ENCODE measurements at regions not wholly inside any gene's neighbourhood (a gene's known extent, or its start where the extent isn't known, plus 50 kb on each side); places are given as distances from the start of the nearest gene placed in this dataset.

DNA sequence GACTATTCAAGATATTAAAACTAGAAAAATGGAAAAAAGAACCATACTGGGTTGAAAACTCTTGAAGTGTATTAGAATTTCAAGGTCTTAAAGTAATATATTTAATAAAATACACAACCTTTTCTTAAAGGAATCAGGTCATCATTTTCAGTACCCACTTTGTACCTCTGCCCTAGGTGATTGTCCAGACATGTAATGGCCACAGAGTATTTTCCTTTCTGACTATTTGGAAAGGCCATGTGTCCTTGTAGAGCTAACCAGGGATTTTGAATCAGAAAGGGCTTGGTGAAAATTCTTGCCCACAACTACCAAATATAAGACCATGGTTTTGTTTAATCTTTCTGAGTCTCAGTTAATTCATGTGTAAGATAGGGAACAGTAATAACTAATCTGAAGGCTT, 91.4 kb upstream of the MLIP start:
- Mint-ChIP-seq H3K27ac (ENCODE audit: unreplicated experiment) (no peak overlapping the region), H3K27me3 (ENCODE audit: unreplicated experiment) (no peaks in the 10 kb centered on the region), H3K4me1 (ENCODE audit: low read depth, unreplicated experiment) (no peaks in the 10 kb centered on the region), H3K9me3 (ENCODE audit: low read depth, unreplicated experiment) (no peaks in the 10 kb centered on the region), H3K36me3 (ENCODE audit: insufficient read depth, unreplicated experiment) (no peaks in the 10 kb centered on the region), H3K4me3 (ENCODE audit: low read depth, unreplicated experiment) (no peak overlapping the region)
- CTCF ChIA-PET: no interaction called here
- TF ChIP-seq, protein P1, sequence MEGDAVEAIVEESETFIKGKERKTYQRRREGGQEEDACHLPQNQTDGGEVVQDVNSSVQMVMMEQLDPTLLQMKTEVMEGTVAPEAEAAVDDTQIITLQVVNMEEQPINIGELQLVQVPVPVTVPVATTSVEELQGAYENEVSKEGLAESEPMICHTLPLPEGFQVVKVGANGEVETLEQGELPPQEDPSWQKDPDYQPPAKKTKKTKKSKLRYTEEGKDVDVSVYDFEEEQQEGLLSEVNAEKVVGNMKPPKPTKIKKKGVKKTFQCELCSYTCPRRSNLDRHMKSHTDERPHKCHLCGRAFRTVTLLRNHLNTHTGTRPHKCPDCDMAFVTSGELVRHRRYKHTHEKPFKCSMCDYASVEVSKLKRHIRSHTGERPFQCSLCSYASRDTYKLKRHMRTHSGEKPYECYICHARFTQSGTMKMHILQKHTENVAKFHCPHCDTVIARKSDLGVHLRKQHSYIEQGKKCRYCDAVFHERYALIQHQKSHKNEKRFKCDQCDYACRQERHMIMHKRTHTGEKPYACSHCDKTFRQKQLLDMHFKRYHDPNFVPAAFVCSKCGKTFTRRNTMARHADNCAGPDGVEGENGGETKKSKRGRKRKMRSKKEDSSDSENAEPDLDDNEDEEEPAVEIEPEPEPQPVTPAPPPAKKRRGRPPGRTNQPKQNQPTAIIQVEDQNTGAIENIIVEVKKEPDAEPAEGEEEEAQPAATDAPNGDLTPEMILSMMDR (IDR thresholded peaks at IDR 0.05; ENCODE audit: unreplicated experiment): no peak
- DNase-seq: no peak
- intact Hi-C loops (cut with micrococcal nuclease; ENCODE audit: unreplicated experiment): no loop called here
- BruUV-seq (replicated peaks): no TSS peak

DNA sequence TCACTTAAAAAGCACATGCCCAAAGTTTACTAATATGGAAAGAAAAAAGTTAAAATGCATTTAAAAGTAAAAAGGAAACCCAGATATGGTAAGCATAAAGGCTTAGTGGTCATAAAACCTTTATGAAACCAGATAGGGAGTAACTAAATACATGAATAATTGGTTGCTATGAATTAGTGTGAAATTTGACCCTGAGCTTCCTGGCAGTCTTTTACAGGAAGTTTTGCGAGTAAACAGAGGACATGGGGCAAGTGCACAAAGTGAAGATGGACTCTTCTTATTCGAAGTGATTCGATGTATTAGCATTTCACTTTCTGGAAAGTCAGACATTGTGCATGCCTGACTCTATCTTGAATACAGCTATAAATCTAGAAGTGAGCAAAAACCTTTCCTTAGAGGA, 90.9 kb upstream of the MLIP start:
- no peak for DNase-seq
- intact Hi-C loops (cut with micrococcal nuclease; ENCODE audit: unreplicated experiment): no loop called here
- Mint-ChIP-seq H3K27me3 (ENCODE audit: unreplicated experiment) (no peaks in the 10 kb centered on the region), H3K4me3 (ENCODE audit: low read depth, unreplicated experiment) (no peak overlapping the region), H3K4me1 (ENCODE audit: low read depth, unreplicated experiment) (no peaks in the 10 kb centered on the region), H3K27ac (ENCODE audit: unreplicated experiment) (no peak overlapping the region), H3K36me3 (ENCODE audit: insufficient read depth, unreplicated experiment) (no peaks in the 10 kb centered on the region), H3K9me3 (ENCODE audit: low read depth, unreplicated experiment) (no peaks in the 10 kb centered on the region)
- TF ChIP-seq, protein P1 (IDR thresholded peaks at IDR 0.05; ENCODE audit: unreplicated experiment): no peak
- CTCF ChIA-PET: no interaction called here
- no TSS peak for BruUV-seq (replicated peaks)

DNA sequence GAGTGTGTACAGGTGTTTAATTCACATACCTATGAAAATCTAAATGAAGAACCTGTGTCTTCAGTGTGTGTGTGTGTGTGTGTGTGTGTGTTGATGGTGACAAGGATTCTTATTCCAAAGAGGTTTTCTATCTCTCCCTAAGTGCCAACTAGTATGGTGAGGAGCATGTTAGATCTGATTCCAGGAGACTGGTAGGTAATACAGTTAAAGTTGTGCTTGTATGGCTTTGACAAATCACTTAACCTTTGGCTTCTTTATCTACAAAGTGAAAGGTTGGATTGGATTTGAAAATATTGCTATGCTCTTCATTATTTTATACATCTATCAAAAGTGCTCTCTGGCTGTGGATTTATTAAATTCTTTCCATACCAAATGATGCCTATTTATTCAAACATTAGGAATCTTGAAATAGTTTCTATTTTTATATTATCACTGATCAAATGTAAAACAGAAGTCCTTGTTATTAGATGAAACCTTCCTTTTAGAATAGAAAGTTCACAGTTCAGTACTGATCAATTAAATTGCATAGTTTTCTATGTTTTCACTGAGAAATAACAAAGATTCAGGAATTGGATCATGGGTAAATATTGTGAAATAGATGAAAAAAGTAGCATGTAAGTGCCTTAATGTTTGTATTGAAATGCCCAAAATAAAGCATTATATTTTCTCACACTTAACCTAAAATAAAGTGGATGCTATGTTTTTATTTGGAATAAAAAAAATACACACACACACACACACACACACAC, 84.4 kb upstream of the MLIP start:
- Mint-ChIP-seq H3K4me1 (ENCODE audit: low read depth, unreplicated experiment) (no peaks in the 10 kb centered on the region), H3K27ac (ENCODE audit: unreplicated experiment) (no peak overlapping the region), H3K27me3 (ENCODE audit: unreplicated experiment) (no peaks in the 10 kb centered on the region), H3K36me3 (ENCODE audit: insufficient read depth, unreplicated experiment) (no peaks in the 10 kb centered on the region), H3K4me3 (ENCODE audit: low read depth, unreplicated experiment) (no peak overlapping the region), H3K9me3 (ENCODE audit: low read depth, unreplicated experiment) (no peaks in the 10 kb centered on the region)
- TF ChIP-seq, protein P1 (IDR thresholded peaks at IDR 0.05; ENCODE audit: unreplicated experiment): no peak
- intact Hi-C loops (cut with micrococcal nuclease; ENCODE audit: unreplicated experiment): no loop called here
- CTCF ChIA-PET: no interaction called here
- no TSS peak for BruUV-seq (replicated peaks)
- no peak for DNase-seq

DNA sequence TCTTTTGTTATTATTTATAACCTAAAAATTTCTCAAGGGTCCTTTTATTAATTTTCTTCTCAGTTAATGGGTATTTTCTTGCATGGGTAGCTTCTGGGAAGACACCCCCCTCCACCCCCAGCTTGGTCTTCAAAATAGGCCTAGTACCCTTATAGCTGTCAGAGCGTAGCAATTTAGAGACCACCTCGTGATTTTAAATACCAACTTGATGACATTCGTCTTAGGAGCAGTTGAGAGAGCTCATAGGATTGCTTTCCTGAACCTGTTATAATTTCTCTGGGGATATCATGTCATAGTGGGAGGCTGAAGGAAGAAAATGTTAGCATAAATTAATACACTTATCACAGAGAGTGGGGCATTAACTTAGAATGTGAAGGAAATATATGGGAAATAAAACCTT, 83.1 kb upstream of the MLIP start:
- no peak overlapping the region for H3K4me3 Mint-ChIP-seq (ENCODE audit: low read depth, unreplicated experiment)
- no peaks in the 10 kb centered on the region for H3K27me3 Mint-ChIP-seq (ENCODE audit: unreplicated experiment)
- no TSS peak for BruUV-seq (replicated peaks)
- H3K36me3 Mint-ChIP-seq (ENCODE audit: insufficient read depth, unreplicated experiment): no peaks in the 10 kb centered on the region
- no peaks in the 10 kb centered on the region for H3K4me1 Mint-ChIP-seq (ENCODE audit: low read depth, unreplicated experiment)
- CTCF ChIA-PET: interaction anchor here (0.7 kb wide), 1 partner anchor 191 kb away, joined by 4 read pairs; no protein-coding TSS in a partner anchor
- H3K27ac Mint-ChIP-seq (ENCODE audit: unreplicated experiment): no peak overlapping the region
- no peak for DNase-seq
- intact Hi-C loops (cut with micrococcal nuclease; ENCODE audit: unreplicated experiment): no loop called here
- TF ChIP-seq, protein P1 (IDR thresholded peaks at IDR 0.05; ENCODE audit: unreplicated experiment): no peak
- no peaks in the 10 kb centered on the region for H3K9me3 Mint-ChIP-seq (ENCODE audit: low read depth, unreplicated experiment)

Data from Calu3 (cell line).